Left forelimb (tissue), 1 donor: ENCODE measurements at regions not wholly inside any gene's neighbourhood (a gene's known extent, or its start where the extent isn't known, plus 50 kb on each side); places are given as distances from the start of the nearest gene placed in this dataset.
A peak's percentile ranks its signal among the peaks of the same experiment; 100 is the strongest.

ENCODE experiments used
- DNase-seq: peaks from one replicate; pipeline ENCODE4 v3.0.0-alpha.2; 2018; ENCODE audit warnings: low spot score

GRCh38 chr5:125560476-125561225, 814.2 kb upstream of the ZNF608 start:
- no peak for DNase-seq

- DNase-seq, result no peak
These were observed 818.0 kb upstream of the ZNF608 start for GRCh38 chr5:125564317-125564975.

GRCh38 chr5:125574491-125575044, 828.1 kb upstream of the ZNF608 start:
- DNase-seq, result no peak

- no peak for DNase-seq
These were observed 828.9 kb upstream of the ZNF608 start for GRCh38 chr5:125575171-125575890.

- no peak for DNase-seq
These were observed 829.6 kb upstream of the ZNF608 start for GRCh38 chr5:125575891-125576505.

GRCh38 chr5:125576822-125577221, 830.4 kb upstream of the ZNF608 start:
- DNase-seq, result no peak

GRCh38 chr5:125578551-125578950, 832.1 kb upstream of the ZNF608 start:
- DNase-seq, result no peak

GRCh38 chr5:125579182-125579581, 832.7 kb upstream of the ZNF608 start:
- no peak for DNase-seq

- no peak for DNase-seq
These were observed 834.9 kb upstream of the ZNF608 start for GRCh38 chr5:125581311-125581710.

GRCh38 chr5:125582352-125582751, 835.9 kb upstream of the ZNF608 start:
- no peak for DNase-seq

- no peak for DNase-seq
These were observed 837.1 kb upstream of the ZNF608 start for GRCh38 chr5:125583321-125584139.

- no peak for DNase-seq
These were observed 837.7 kb upstream of the ZNF608 start for GRCh38 chr5:125584140-125584520.

- no peak for DNase-seq
These were observed 835.6 kb upstream of the GRAMD2B start for GRCh38 chr5:125587631-125588030.

- DNase-seq, result no peak
These were observed 830.4 kb upstream of the GRAMD2B start for GRCh38 chr5:125592856-125593255.

- DNase-seq, result peak; percentile 71
These were observed 828.1 kb upstream of the GRAMD2B start for GRCh38 chr5:125595095-125595494.

- DNase-seq, result no peak
These were observed 827.4 kb upstream of the GRAMD2B start for GRCh38 chr5:125595845-125596244.

GRCh38 chr5:125597338-125597737, 825.9 kb upstream of the GRAMD2B start:
- no peak for DNase-seq

GRCh38 chr5:125600559-125600958, 822.6 kb upstream of the GRAMD2B start:
- no peak for DNase-seq

- no peak for DNase-seq
These were observed 821.0 kb upstream of the GRAMD2B start for GRCh38 chr5:125602184-125602583.

GRCh38 chr5:125603321-125603720, 819.9 kb upstream of the GRAMD2B start:
- DNase-seq, result no peak

- no peak for DNase-seq
These were observed 819.1 kb upstream of the GRAMD2B start for GRCh38 chr5:125604104-125604503.
